ENCODE measurements at regions not wholly inside any gene's neighbourhood (a gene's known extent, or its start where the extent isn't known, plus 50 kb on each side); places are given as distances from the start of the nearest gene placed in this dataset.
A peak's percentile ranks its signal among the peaks of the same experiment; 100 is the strongest.
"Not testable (repeated sequence)": the region's sequence is repeated elsewhere in the genome, so short reads cannot be mapped to it uniquely, and the experiment has no call there.

DNA sequence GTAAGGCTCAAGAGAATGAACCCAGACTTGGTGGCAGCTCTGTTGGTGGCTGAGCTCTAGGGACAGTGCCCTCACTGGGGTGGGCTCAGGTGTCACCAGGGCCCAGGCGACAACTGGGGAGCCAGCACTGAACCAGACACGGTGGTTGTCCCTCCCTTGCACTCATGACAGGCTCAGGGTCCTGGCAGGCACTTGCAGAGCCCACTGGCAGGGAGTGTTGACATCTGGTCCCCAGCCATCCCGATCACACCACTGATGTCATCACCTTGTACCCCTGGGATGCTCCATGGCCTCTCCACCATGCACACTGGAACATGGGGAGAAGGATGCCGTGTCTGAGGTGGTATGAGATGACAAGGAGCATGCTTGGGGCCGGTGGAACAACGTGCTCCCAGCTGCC is 138.6 kb downstream of the NPIPB11 start:
- DNase-seq, H3K27ac ChIP-seq: not testable (repeated sequence)
- 73 to 90% methylated on average over 3 to 6 of the region's 6 CpGs for WGBS, 2 donors

GRCh38 chr16:29267055-29267619 is 139.4 kb downstream of the NPIPB11 start:
- H3K9me3 ChIP-seq; intact Hi-C loops (cut with DNase I; ENCODE audit: low total_unique reads); H3K27ac ChIP-seq; H3K27me3 ChIP-seq; H3K36me3 ChIP-seq (ENCODE audit: low read depth, missing control alignments); H3K4me3 ChIP-seq; DNase-seq: not testable (repeated sequence)
- WGBS, 2 donors, result 70 to 85% methylated on average over 12 to 16 of the region's 16 CpGs
- peaks cover 11% of the 10 kb centered on the region for H3K4me1 ChIP-seq

More for the DNA sequence above, 138.6 kb downstream of the NPIPB11 start:
- H3K9me3 ChIP-seq; H3K4me3 ChIP-seq; intact Hi-C loops (cut with DNase I; ENCODE audit: low total_unique reads); H3K27me3 ChIP-seq; H3K36me3 ChIP-seq (ENCODE audit: low read depth, missing control alignments): not testable (repeated sequence)
- H3K4me1 ChIP-seq, result peaks cover 10% of the 10 kb centered on the region

GRCh38 chr16:29266612-29267011 is 139.9 kb downstream of the NPIPB11 start:
- H3K27me3 ChIP-seq; H3K27ac ChIP-seq; intact Hi-C loops (cut with DNase I; ENCODE audit: low total_unique reads); H3K36me3 ChIP-seq (ENCODE audit: low read depth, missing control alignments); H3K4me3 ChIP-seq; H3K9me3 ChIP-seq: not testable (repeated sequence)
- peaks cover 14% of the 10 kb centered on the region for H3K4me1 ChIP-seq
- 38 to 48% methylated on average over 6 to 7 of the region's 7 CpGs for WGBS, 2 donors
- DNase-seq, result peak; percentile 67

- intact Hi-C loops (cut with DNase I; ENCODE audit: low total_unique reads); H3K27ac ChIP-seq; H3K36me3 ChIP-seq (ENCODE audit: low read depth, missing control alignments); H3K9me3 ChIP-seq; H3K4me3 ChIP-seq; H3K27me3 ChIP-seq: not testable (repeated sequence)
- WGBS, 2 donors, result 27 to 39% methylated on average over 1 to 8 of the region's 9 CpGs
- H3K4me1 ChIP-seq, result peaks cover 22% of the 10 kb centered on the region
- DNase-seq, result peak; percentile 93
These were observed 141.2 kb downstream of the NPIPB11 start for GRCh38 chr16:29265255-29265853.

- H3K27ac ChIP-seq, DNase-seq: not testable (repeated sequence)
These were observed 142.3 kb downstream of the NPIPB11 start for GRCh38 chr16:29264080-29264837.

GRCh38 chr16:29262725-29263124 is 143.8 kb downstream of the NPIPB11 start:
- WGBS, 2 donors, result 46 to 68% methylated on average over 4 to 7 of the region's 7 CpGs
- DNase-seq; H3K4me3 ChIP-seq; H3K27me3 ChIP-seq; H3K9me3 ChIP-seq; intact Hi-C loops (cut with DNase I; ENCODE audit: low total_unique reads); H3K36me3 ChIP-seq (ENCODE audit: low read depth, missing control alignments): not testable (repeated sequence)
- Histone ChIP-seq H3K4me1 (peaks cover 37% of the 10 kb centered on the region), H3K27ac (peak overlapping the region in 1 of 2 donors; percentile 30)

More at GRCh38 chr16:29264080-29264837, 142.3 kb downstream of the NPIPB11 start:
- H3K36me3 ChIP-seq (ENCODE audit: low read depth, missing control alignments); H3K27me3 ChIP-seq; intact Hi-C loops (cut with DNase I; ENCODE audit: low total_unique reads); H3K9me3 ChIP-seq; H3K4me3 ChIP-seq: not testable (repeated sequence)
- WGBS, 2 donors, result 76 to 80% methylated on average over 9 to 10 of the region's 11 CpGs
- H3K4me1 ChIP-seq, result peaks cover 32% of the 10 kb centered on the region

DNA sequence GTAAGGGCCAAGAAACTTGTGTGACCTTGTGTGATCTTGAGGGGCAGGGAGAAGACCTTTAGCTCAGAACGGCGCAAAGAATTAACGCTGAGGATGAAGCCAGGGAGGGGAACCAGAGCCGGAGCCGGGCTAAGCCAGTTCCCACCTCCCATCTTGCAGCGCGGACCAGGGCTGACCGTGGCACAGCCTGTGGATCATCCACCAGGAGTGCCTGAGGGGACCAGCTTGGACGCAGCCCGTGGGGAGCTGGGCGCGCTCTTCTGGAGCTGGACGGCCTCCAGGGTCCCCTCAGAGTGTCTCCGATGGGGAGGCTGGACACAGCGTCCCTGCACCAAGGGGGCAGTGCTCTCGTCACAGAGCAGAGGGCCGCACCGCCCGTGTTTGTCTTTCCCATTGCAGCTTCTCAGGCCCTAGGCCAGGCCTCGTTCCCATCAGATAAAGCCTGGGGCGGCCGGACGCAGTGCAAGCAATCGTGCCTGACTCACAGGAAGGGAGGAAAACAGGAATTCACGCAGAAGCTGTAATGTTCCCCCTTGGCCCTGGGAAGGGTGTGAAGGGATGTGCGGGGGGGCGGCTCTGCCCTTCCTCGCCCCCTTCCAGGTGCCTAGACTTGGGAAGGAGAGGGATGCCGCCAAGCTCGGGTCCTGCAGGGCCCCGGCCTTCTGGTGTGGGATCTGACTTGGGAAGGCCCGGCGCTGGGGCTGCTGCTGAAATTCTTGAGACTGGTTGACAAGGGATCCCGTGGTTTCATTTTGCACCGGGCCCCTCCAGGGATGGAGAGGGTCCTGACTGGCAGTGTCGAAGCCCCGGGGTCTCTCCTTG is 144.9 kb downstream of the NPIPB11 start:
- H3K9me3 ChIP-seq; H3K4me3 ChIP-seq; intact Hi-C loops (cut with DNase I; ENCODE audit: low total_unique reads); H3K27me3 ChIP-seq; H3K36me3 ChIP-seq (ENCODE audit: low read depth, missing control alignments): not testable (repeated sequence)
- Histone ChIP-seq H3K4me1 (peaks cover 34% of the 10 kb centered on the region), H3K27ac (peak overlapping the region; percentile 31 to 64)
- 39 to 59% methylated on average over 13 to 20 of the region's 37 CpGs for WGBS, 2 donors
- DNase-seq, result peak; percentile 62

DNA sequence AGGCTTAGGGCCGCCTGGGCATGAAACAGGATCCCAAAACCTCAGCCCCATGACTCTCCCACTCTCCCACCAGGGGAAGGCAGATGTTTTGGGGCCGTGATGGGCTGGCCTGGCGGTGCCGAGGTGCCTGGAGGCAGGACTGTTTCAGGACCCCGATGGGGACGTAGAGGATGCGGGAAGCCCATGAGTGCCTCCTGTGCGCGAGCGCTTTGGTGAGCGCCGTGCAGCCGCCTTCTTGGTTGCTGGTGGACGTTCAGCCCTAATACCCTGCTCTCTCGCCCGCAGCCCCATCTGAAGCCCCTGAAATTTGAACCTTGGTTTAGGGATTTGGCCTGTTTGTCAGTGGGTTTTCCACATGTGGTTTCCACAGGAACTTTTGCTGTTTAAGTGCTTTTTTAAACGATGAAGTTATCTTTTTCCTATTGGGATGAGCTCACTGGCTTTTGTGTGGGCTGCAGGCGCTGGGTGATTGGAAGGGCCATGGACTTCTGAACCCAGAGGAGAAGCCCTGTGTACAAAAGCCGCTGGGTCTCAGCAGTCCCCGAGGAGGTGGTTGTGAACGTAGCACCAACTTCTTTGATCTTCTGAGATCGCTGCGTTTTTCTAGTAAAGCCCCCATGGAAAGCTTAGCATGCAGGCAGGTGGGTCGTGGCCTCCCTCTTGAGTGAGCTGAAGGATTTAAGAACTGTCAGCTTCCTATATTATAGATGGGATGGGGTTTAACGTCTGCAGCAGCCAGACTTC is 145.7 kb downstream of the NPIPB11 start:
- intact Hi-C loops (cut with DNase I; ENCODE audit: low total_unique reads); DNase-seq; H3K4me3 ChIP-seq; H3K27me3 ChIP-seq; H3K9me3 ChIP-seq; H3K36me3 ChIP-seq (ENCODE audit: low read depth, missing control alignments): not testable (repeated sequence)
- Histone ChIP-seq H3K27ac (peak overlapping the region in 1 of 2 donors; percentile 31), H3K4me1 (peaks cover 34% of the 10 kb centered on the region)
- 39 to 59% methylated on average over 5 to 25 of the region's 25 CpGs for WGBS, 2 donors

DNA sequence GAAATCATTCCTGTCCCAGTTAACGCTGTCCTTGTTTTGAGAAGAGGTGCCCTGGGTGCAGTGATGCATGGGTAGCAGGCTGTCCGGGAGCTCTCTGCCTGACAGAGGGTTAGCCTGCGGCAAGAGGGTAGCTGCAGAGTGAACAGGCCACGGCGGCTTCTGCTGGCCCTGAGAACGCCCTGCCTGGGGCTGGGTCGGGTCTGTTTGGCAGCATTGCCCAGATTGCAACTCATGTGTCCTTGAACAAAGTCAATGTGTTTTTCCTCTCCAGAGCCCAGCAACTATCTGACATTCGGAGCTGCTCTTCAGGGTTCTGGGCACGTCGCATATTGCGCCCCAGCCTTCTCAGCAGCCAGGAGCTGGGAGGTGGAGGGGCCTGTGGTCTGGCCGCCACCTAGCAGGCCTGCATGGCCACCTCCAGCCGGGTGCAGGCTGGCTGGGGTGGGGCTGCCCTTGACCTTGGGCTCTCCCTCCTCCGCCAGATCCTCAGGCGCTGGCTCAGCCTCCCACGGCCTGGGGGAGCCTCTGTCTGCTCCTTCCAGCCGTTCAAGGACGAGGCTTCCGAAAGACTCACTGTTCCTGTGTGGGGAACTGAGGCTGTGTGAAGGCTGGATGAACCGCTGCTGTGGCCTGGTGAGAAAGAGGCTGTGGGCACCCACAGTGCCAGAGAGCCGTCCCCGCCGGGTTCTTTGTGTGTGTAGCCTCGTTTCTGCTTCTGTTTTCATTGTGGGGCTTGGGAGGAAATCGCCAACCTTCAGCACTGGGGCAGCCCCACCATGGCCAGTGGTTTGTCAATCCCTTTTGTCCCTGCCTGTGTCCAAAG is 146.7 kb downstream of the NPIPB11 start:
- H3K9me3 ChIP-seq; H3K27me3 ChIP-seq; H3K36me3 ChIP-seq (ENCODE audit: low read depth, missing control alignments); H3K4me3 ChIP-seq; intact Hi-C loops (cut with DNase I; ENCODE audit: low total_unique reads): not testable (repeated sequence)
- peaks cover 30% of the 10 kb centered on the region for H3K4me1 ChIP-seq
- peak; percentile 75 for DNase-seq
- H3K27ac ChIP-seq, result peak overlapping the region; percentile 18 to 61
- 35 to 44% methylated on average over 9 to 25 of the region's 25 CpGs for WGBS, 2 donors

DNA sequence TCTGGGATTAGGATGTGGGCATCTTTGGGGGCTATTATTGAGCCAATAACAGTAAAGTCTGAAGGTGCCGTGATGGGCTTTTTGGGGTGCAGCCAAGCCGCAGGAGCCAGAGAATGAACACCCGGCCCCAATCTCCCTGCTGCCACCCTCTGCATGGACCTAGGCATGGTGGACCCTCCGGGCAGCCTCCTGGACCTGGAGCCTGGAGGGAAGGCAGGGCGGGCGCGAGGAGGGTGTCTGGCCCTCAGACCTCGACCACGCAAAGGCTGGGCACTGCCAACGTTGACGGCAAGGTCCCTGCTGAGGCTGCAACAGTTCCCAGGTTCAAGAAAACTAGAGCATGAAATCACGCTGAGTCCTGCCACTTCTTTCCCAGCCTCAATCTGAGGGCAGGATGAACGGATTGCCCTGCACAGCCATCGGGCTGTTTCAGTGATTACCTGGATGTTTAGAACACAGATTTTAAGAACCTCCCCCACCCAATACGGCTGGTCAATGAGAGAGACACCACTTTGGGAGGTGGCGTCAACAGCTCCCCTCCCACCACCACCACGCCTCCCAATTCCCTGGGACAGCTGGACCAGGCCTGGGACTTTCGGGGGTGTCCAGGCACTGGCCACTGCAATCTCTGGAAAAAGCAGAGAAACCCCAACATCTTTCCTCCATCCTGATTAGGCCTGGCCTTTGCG is 147.4 kb downstream of the NPIPB11 start:
- H3K9me3 ChIP-seq; H3K4me3 ChIP-seq; DNase-seq; H3K36me3 ChIP-seq (ENCODE audit: low read depth, missing control alignments); intact Hi-C loops (cut with DNase I; ENCODE audit: low total_unique reads); H3K27me3 ChIP-seq: not testable (repeated sequence)
- 68 to 84% methylated on average over 11 to 19 of the region's 19 CpGs for WGBS, 2 donors
- Histone ChIP-seq H3K27ac (peak overlapping the region in 1 of 2 donors; percentile 61), H3K4me1 (peaks cover 27% of the 10 kb centered on the region)

Data from testis (tissue), 2 donors.